ENCODE measurements at regions not wholly inside any gene's neighbourhood (a gene's known extent, or its start where the extent isn't known, plus 50 kb on each side); places are given as distances from the start of the nearest gene placed in this dataset.

DNA sequence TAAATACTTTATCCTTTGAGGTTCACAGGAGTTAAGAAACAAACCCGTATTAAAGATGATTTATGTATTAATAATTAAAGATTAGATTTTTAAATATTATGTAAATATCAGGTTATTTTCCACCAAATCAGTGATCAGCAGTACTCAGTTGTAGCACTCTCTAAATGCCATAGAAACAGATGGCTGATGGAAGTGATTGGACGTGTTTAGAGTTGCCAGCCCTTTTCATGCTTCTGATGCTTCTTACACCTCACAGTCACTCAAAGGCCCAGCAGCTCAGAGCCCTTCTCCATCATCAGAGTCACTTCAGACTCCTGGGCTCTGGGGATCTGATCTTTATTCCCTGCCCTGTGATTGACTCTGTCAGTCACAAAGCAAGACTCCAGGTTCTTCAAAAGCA is 170.1 kb upstream of the PGRMC2 start:
- TF ChIP-seq, protein P1, sequence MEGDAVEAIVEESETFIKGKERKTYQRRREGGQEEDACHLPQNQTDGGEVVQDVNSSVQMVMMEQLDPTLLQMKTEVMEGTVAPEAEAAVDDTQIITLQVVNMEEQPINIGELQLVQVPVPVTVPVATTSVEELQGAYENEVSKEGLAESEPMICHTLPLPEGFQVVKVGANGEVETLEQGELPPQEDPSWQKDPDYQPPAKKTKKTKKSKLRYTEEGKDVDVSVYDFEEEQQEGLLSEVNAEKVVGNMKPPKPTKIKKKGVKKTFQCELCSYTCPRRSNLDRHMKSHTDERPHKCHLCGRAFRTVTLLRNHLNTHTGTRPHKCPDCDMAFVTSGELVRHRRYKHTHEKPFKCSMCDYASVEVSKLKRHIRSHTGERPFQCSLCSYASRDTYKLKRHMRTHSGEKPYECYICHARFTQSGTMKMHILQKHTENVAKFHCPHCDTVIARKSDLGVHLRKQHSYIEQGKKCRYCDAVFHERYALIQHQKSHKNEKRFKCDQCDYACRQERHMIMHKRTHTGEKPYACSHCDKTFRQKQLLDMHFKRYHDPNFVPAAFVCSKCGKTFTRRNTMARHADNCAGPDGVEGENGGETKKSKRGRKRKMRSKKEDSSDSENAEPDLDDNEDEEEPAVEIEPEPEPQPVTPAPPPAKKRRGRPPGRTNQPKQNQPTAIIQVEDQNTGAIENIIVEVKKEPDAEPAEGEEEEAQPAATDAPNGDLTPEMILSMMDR (IDR thresholded peaks at IDR 0.05), result no peak
- Histone ChIP-seq H3K9ac (no peak overlapping the region), H3K4me1 (no peaks in the 10 kb centered on the region)

DNA sequence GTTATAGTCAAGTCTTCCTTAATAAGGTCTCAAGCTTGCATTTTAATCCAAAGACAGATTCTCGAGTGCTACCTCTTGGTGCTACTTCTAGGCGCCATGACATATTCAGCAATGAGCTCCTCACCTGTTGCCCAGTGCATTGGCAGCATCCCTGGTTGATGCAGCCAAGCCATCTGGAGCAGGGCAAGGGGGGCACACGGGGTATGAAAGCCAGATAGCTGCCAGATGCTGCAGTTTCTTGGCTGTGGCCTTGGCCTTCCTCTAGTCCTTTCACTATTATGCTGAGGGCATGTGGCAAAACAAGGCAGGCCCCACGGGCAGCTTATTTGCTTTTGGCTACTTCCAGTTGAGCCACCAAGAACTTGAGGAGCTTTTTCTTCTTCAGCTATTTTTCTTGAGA is 168.6 kb upstream of the PGRMC2 start:
- TF ChIP-seq, protein P1 (IDR thresholded peaks at IDR 0.05), result no peak
- H3K4me3 ChIP-seq (ENCODE audit: low read depth, low read length), result no peak overlapping the region
- H3K9ac ChIP-seq, result no peak overlapping the region

More for the DNA sequence above, 170.1 kb upstream of the PGRMC2 start:
- Histone ChIP-seq H3K4me3 (ENCODE audit: low read depth, low read length) (no peak overlapping the region), H3K27ac (no peak overlapping the region), H2AFZ (no peak overlapping the region), H3K79me2 (no peaks in the 10 kb centered on the region), H3K4me2 (ENCODE audit: low read length) (no peak overlapping the region), H3K27me3 (ENCODE audit: control insufficient read depth, insufficient read depth, low read length) (no peaks in the 10 kb centered on the region), H3K36me3 (ENCODE audit: control insufficient read depth, insufficient read depth, low read length) (no peaks in the 10 kb centered on the region), H3K9me3 (ENCODE audit: control insufficient read depth, low read length) (no peaks in the 10 kb centered on the region)

DNA sequence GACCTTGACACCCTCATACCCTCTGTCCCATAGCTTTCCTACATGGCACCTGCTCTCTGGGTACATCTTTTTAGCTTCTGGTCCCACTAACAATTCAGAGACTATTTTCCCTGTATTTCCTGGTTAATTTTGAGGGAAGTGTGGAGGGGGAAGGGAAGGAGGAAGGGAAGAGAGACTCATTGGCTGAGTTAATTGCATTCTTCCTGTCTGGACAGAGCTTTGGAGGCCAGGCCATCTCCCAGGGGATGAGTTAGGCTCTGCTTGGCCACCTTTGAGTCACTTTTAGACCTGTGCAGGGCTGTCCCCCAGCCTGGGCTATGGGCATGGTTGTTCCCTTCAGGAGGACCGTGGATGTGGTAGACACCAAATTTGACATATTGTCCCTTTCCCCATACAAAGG is 167.9 kb upstream of the PGRMC2 start:
- TF ChIP-seq, protein P1 (IDR thresholded peaks at IDR 0.05), result no peak
- Histone ChIP-seq H2AFZ (no peak overlapping the region), H3K27ac (no peak overlapping the region)

More for the DNA sequence above, 168.6 kb upstream of the PGRMC2 start:
- Histone ChIP-seq H3K4me1 (no peaks in the 10 kb centered on the region), H3K9me3 (ENCODE audit: control insufficient read depth, low read length) (no peaks in the 10 kb centered on the region), H3K27me3 (ENCODE audit: control insufficient read depth, insufficient read depth, low read length) (no peaks in the 10 kb centered on the region), H3K79me2 (no peaks in the 10 kb centered on the region), H3K4me2 (ENCODE audit: low read length) (no peak overlapping the region), H2AFZ (no peak overlapping the region), H3K27ac (no peak overlapping the region), H3K36me3 (ENCODE audit: control insufficient read depth, insufficient read depth, low read length) (no peaks in the 10 kb centered on the region)

DNA sequence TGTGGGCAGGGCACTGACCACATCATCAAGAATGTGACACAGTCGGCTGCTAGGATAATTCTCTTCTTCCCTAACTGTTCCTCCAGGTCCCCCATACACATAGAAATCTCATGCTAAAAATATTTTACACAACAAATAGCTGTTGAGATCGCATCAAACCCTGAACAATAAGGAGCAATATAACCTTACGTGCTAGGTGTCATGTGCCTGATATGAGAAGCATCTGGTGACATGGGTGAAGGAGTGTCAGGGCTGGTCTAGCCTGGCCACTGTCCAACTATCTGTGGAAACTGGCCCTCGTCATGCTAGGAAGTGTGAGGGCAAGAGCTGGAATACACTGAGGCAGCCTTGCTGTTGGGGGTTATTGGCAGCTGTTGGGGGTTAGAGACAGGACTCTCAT is 167.3 kb upstream of the PGRMC2 start:
- no peak overlapping the region for H3K27ac ChIP-seq
- H2AFZ ChIP-seq, result no peak overlapping the region
- TF ChIP-seq, protein P1 (IDR thresholded peaks at IDR 0.05), result no peak
- H3K9ac ChIP-seq, result no peak overlapping the region
- H3K36me3 ChIP-seq (ENCODE audit: control insufficient read depth, insufficient read depth, low read length), result no peaks in the 10 kb centered on the region
- H3K4me2 ChIP-seq (ENCODE audit: low read length), result no peak overlapping the region
- no peaks in the 10 kb centered on the region for H3K9me3 ChIP-seq (ENCODE audit: control insufficient read depth, low read length)
- no peaks in the 10 kb centered on the region for H3K79me2 ChIP-seq
- no peaks in the 10 kb centered on the region for H3K4me1 ChIP-seq
- no peak overlapping the region for H3K4me3 ChIP-seq (ENCODE audit: low read depth, low read length)
- no peaks in the 10 kb centered on the region for H3K27me3 ChIP-seq (ENCODE audit: control insufficient read depth, insufficient read depth, low read length)

More for the DNA sequence above, 167.9 kb upstream of the PGRMC2 start:
- Histone ChIP-seq H3K9ac (no peak overlapping the region), H3K9me3 (ENCODE audit: control insufficient read depth, low read length) (no peaks in the 10 kb centered on the region), H3K27me3 (ENCODE audit: control insufficient read depth, insufficient read depth, low read length) (no peaks in the 10 kb centered on the region), H3K4me3 (ENCODE audit: low read depth, low read length) (no peak overlapping the region), H3K79me2 (no peaks in the 10 kb centered on the region), H3K36me3 (ENCODE audit: control insufficient read depth, insufficient read depth, low read length) (no peaks in the 10 kb centered on the region), H3K4me1 (no peaks in the 10 kb centered on the region), H3K4me2 (ENCODE audit: low read length) (no peak overlapping the region)

DNA sequence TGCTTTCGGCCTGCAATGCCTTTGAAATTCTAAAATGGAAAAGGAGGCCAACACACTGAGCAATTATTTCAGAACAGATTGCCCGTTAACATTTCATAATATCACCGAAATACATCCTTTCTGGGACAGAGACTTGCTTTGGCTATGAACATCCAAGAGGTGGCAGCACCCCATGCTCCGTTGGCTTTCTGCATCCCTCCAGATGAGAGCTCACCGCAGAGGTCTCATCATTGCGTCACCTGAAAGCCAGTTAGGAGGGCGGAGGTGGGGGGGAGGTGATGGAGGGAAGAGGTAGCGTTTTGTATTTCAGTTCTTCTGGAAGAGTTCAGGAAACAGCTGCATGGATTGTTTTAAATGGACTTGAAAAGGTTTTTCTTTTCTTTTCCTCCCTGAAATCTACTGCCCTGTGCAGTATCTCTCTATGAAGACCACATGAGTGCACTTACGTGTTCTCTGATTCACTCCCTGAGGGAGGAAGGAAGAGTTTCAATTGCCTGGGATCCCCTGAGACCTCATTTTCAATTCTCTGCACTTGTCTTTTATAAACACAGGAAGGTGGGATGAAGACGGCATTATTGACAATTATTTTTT is 166.8 kb upstream of the PGRMC2 start:
- Histone ChIP-seq H3K9ac (no peak overlapping the region), H3K79me2 (no peaks in the 10 kb centered on the region), H3K36me3 (ENCODE audit: control insufficient read depth, insufficient read depth, low read length) (no peaks in the 10 kb centered on the region), H3K4me1 (no peaks in the 10 kb centered on the region), H3K4me3 (ENCODE audit: low read depth, low read length) (peak overlapping the region; percentile 18), H3K4me2 (ENCODE audit: low read length) (peak overlapping the region; percentile 11), H3K27me3 (ENCODE audit: control insufficient read depth, insufficient read depth, low read length) (no peaks in the 10 kb centered on the region), H3K27ac (no peak overlapping the region), H3K9me3 (ENCODE audit: control insufficient read depth, low read length) (no peaks in the 10 kb centered on the region), H2AFZ (no peak overlapping the region)
- TF ChIP-seq, protein P1 (IDR thresholded peaks at IDR 0.05), result peak; percentile 60

Measured in parathyroid adenoma (tissue), 2 donors.